ENCODE measurements at regions not wholly inside any gene's neighbourhood (a gene's known extent, or its start where the extent isn't known, plus 50 kb on each side); places are given as distances from the start of the nearest gene placed in this dataset.
"Not testable (repeated sequence)": the region's sequence is repeated elsewhere in the genome, so short reads cannot be mapped to it uniquely, and the experiment has no call there.

- no peak for DNase-seq
Observed at GRCh38 chr20:52004715-52005114, 186.9 kb downstream of the ZFP64 start.

DNA sequence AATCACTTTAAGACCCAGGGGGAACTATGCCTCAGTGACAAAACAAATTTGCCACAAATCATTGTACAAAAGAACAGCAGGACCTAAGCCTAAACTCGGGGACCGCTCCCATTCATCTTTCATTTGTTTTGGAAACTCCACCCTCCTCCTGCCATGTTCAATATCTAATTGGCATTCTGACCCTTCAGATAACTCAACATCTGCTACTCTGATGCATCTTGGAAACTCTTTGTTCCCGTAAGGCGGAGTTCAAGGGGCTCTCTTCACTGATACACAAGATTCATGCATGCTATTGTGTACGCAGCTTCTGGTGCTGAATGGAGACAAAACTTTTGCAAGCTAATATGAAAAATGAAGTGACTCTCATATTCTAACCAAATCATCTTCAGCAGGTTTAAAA, 187.6 kb downstream of the ZFP64 start:
- DNase-seq, result no peak

- DNase-seq, result no peak
Observed at GRCh38 chr20:52003415-52003814, 188.2 kb downstream of the ZFP64 start.

DNA sequence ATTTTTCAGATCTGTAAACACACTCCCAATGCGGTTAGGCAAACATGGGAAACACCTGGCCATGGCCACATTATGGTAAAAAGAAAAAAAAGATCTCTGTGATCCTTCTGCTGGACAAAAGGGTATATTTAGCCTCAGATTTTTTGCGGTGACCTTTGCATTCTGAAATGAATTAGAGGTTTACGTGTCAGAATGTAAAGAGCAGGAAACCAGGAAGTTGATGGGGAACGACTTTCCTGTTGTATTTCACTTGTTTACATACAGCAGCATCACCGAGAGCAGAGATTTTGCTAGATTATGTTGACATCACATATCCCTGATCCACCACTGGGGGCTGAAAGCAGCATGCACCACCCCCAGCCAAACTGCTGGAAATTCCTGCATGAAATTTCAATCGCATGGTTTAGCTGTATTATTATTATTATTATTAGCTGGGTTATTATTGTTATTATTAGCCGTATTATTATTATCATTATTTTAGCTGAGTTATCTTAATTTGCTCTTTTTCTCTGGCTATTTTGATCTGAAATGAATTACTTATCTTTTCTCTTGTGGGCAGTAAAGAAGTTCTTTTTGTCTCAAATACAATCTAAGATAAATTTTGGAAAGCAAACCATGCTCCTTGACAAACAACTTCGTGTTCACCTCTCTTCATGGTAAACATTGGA, 189.4 kb downstream of the ZFP64 start:
- no peak for DNase-seq

GRCh38 chr20:51997281-51997936, 194.2 kb downstream of the ZFP64 start:
- not testable (repeated sequence) for DNase-seq

GRCh38 chr20:51995551-51995951, 193.2 kb upstream of the SALL4 start:
- DNase-seq, result no peak

GRCh38 chr20:51994751-51995417, 192.6 kb upstream of the SALL4 start:
- DNase-seq, result no peak

- no peak for DNase-seq
Observed at GRCh38 chr20:51987812-51988211, 185.5 kb upstream of the SALL4 start.

DNA sequence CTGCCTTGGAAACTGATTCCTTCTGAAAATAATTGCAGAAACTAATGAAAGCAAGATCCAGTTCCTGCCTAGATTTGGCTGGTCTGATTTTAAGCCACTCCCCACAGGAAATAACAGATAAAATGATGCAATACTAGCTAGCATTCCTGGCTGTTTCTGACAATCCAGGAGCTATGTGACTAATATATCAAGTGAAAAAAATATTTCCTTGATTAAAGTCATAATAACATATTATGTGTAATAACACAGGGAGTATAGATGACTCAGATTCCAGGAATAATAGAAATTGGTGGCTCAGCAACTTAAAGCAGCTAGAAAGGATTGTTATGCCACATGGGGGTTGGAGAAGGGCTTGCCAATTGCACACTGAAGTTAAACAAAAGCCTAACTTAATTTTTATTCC, 182.7 kb upstream of the SALL4 start:
- DNase-seq, result no peak

DNA sequence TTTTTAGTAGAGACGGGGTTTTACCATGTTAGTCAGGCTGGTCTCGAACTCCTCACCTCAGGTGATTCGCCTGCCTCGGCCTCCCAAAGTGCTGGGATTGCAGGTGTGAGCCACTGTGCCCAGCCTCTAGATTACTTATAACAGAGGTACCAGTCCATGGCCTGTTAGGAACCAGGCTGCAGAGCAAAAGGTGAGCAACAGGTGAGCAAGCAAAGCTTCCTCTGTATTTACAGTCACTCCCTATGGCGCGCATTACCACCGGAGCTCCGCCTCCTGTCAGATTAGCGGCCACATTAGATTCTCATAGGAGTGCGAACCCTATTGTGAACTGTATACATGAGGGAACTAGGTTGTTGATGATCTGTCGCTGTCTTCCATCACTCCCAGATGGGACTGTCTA, 178.0 kb upstream of the SALL4 start:
- no peak for DNase-seq

DNA sequence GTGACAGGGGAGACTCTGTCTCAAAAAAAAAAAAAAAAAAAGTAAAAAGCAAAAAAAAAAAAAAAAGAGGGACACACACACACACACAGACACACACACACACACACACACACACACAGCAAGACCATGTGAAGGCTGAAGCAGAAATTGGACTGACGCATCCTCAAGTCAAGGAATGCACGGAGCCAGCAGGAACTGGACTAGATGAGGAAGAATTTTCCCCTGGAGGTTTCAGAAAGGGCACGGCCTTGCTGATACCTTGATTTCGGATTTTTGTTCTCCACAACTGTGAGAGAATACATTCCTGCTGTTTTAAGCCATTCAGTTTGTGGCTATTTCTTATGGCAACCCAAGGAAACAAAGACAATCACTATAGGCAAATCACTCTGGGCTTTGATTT, 176.9 kb upstream of the SALL4 start:
- no peak for DNase-seq

DNA sequence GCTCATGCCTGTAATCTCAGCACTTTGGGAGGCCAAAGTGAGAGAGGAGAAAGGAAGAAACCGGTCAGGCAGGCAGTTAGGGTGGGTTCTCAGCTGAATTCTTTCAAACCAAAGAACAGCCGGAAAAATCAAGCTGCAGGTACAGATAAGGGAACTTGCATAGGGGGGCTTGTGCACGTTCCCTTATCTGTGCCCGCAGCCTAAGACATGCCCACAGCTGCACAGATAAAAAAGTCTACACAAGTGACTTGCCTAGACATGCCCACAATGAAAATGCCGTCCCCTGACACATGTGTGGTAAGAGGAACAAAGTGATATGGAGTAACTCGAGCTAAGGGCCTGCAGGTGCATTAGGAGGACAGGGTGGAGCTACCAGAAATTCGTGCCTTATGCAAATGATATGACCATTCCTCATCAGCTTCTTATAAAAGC, 175.8 kb upstream of the SALL4 start:
- no peak for DNase-seq

- DNase-seq, result no peak
Observed at GRCh38 chr20:51972056-51972455, 169.7 kb upstream of the SALL4 start.

GRCh38 chr20:51970858-51971257, 168.5 kb upstream of the SALL4 start:
- no peak for DNase-seq

- no peak for DNase-seq
Observed at GRCh38 chr20:51969191-51969590, 166.9 kb upstream of the SALL4 start.

DNA sequence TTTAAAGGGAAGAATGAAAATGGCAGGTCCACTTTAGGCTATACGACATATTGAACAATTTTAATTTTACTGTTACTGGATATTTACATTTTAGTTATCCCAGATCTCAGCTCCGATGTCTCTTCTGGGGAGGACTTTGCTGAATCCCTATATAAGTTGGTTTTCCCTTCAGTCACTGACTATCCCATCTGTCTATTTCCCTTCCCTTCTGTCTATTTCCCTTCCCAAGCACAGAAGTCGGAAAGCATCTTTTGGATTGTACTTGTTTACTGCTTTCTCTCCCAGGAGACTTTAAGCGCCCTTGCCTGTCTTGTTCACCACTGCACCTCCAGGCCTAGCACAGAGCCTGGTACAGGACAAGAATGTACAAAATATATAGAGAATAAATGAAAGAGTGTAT, 165.8 kb upstream of the SALL4 start:
- no peak for DNase-seq

- peak; percentile 19 to 27 for DNase-seq
Observed at GRCh38 chr20:51966296-51966971, 164.1 kb upstream of the SALL4 start.

DNA sequence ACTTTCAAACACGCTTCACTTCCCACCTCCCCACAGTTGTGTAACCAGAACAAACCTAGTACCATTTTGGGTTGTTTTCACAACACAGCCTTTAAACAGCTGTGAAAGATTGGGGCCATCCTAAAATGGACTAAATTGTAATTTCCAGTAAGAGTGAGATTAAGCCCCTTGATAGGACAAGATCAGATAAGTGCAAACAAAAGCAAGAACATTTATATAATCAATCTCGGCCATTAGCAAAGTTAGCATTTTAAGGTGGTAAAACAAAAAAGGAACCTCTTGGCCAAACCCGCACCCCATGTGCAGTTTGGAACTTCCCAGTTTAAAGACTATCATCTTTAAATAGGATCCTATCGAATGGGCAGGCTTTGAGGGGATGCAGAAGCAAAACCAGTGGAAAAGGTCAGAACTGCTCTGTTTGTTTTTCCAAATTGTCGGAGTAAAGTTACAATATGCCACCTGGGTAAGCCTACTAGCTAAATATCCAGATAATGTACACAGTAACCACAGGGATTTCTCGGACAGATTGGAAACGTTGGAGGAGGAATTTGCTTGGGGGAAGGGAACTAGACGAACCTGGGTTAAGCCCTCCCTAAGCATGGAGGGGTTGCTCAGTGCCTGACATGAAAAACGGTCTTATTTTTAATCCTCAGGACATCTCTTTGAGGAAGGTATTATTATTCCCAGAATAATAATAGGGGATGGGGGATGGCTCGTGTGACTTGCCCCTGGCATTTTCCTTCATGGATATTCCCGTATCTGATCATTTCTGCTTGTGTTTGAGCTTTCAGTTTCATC, 159.8 kb upstream of the SALL4 start:
- DNase-seq, result no peak

DNA sequence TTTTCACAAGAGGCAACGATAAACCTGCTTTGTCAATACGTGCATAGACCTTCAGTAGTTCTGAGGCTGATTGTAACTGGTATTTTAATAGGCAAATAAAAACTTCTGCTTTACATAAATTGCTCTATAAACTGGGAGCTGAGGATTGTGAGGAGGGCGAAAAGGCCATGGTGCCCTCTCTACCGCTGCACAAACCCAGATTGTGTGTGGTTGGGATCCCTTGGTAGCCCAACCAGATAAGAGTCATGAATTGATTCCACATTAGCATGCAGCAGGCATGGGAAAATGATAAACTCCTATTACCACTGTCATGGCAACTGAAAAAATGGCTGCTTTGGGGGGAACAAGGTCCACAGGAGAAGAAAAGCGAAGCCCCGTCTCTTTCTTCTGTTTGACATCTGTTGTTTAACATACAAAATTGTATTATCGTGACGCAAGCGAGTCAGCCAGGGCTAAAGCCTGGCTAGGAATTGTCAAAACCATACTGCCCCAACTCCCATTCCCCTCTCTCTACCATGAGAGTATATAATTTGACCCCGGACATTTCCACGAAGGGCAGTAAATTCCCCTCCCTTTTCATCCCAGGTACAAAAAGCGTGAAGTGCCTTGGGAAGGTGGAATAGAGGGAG, 157.8 kb upstream of the SALL4 start:
- no peak for DNase-seq

- no peak for DNase-seq
Observed at GRCh38 chr20:51959066-51959542, 156.8 kb upstream of the SALL4 start.

DNA sequence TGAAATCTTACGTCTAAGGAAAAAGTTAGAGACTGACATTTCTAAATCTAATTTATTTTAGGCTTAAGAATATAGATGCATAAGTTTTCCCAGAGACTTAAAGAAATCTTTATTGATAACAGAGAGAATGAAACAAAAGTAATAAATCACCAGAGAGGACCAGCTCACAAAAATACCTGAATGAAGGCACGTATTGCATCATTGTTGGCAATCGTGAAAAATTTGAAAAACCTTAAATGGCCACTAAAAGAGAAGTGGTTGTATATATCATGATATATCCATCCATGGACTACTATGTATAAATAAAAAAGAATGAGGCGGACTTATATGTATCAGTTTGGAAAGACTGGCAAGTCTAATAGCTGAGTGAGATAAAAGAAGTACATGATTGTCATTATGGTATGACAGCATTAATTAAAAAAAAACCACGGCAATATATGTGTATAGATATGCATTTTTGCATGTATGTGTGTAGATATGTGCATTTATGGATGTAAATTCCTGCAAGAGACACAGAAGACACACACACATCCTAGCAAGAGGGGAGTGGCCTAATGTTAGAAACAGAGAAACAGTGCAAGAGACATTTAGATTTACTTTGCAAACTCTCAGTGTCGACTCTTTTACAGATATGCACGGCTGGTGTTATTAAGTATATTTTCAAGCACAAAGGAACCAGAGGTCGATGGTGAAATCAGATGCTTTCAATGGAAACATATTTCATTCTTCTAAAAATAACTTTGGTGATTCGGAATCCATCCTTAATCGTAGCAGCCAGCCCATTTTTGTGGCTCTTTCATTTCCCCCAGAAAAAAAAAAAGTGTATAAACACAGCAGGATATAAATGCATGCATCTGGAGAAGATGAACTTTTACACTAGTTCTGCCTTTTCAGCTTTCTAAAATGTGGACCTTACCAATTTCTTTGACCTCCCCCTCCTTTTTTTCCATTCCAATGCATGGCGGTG, 156.1 kb upstream of the SALL4 start:
- DNase-seq, result no peak
